ENCODE measurements at regions not wholly inside any gene's neighbourhood (a gene's known extent, or its start where the extent isn't known, plus 50 kb on each side); places are given as distances from the start of the nearest gene placed in this dataset.

DNA sequence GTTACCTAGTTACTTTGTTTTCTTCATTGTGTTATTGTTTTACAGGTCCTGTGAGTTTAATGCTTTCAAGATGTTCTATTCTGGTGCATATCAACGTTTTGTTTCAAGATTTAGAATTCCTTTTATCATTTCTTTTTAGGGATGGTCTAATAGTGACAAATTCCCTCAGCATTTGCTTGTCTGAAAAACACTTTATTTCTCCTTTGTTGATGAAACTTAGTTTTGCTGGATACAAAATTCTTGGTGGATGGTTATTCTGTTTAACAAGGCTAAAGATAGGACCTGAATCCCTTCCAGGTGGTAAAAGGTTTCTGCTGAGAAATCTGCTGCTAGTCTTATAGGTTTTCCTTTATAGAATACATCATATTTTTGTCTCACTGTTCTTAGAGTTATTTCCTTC is 102.3 kb downstream of the RND3 start:
- Histone ChIP-seq H3K36me3 (ENCODE audit: insufficient read depth, low read length) (no peaks in the 10 kb centered on the region), H3K4me2 (ENCODE audit: low read length) (no peak overlapping the region), H3K9ac (ENCODE audit: low read length) (no peak overlapping the region), H3K4me3 (ENCODE audit: low read depth, low read length, poor library complexity, severe bottlenecking) (no peak overlapping the region), H3K27ac (ENCODE audit: low read depth, low read length, poor library complexity, severe bottlenecking) (no peak overlapping the region), H3K27me3 (ENCODE audit: insufficient read depth, low read length) (no peaks in the 10 kb centered on the region), H3F3A (ENCODE audit: insufficient read depth, low read length) (no peaks in the 10 kb centered on the region), H3K9me3 (ENCODE audit: low read length) (no peaks in the 10 kb centered on the region), H3K9me2 (ENCODE audit: low read depth, low read length) (no peaks in the 10 kb centered on the region), H3K4me1 (ENCODE audit: insufficient read depth, low read length, severe bottlenecking) (no peaks in the 10 kb centered on the region), H3K79me2 (ENCODE audit: insufficient read depth, low read length) (no peaks in the 10 kb centered on the region), H4K20me1 (ENCODE audit: insufficient read depth, low read length) (no peaks in the 10 kb centered on the region), H2AFZ (ENCODE audit: low read length) (no peak overlapping the region)
- TF ChIP-seq, protein P1, sequence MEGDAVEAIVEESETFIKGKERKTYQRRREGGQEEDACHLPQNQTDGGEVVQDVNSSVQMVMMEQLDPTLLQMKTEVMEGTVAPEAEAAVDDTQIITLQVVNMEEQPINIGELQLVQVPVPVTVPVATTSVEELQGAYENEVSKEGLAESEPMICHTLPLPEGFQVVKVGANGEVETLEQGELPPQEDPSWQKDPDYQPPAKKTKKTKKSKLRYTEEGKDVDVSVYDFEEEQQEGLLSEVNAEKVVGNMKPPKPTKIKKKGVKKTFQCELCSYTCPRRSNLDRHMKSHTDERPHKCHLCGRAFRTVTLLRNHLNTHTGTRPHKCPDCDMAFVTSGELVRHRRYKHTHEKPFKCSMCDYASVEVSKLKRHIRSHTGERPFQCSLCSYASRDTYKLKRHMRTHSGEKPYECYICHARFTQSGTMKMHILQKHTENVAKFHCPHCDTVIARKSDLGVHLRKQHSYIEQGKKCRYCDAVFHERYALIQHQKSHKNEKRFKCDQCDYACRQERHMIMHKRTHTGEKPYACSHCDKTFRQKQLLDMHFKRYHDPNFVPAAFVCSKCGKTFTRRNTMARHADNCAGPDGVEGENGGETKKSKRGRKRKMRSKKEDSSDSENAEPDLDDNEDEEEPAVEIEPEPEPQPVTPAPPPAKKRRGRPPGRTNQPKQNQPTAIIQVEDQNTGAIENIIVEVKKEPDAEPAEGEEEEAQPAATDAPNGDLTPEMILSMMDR (IDR thresholded peaks at IDR 0.05; ENCODE audit: low read length): no peak
- TF ChIP-seq EZH2 (IDR thresholded peaks at IDR 0.05; ENCODE audit: borderline replicate concordance, low read length): no peak

DNA sequence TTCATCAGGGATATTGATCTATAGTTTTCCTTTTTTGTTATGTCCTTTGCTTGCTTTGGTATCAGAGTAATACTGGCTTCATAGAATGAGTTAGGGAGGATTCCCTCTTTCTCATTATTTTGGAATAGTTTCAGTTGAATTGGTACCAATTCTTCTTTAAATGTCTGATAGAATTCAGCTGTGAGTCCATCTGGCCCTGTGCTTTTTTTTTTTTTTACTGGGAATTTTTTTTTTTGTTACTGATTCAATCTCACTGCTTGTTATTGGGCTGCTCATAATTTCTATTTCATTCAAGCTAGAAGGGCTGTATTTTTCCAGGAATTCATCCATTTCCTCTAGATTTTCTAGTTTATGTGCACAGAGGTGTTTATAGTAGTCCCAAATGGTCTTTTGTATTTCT is 103.9 kb downstream of the RND3 start:
- no peak overlapping the region for H3K4me2 ChIP-seq (ENCODE audit: low read length)
- H3K27me3 ChIP-seq (ENCODE audit: insufficient read depth, low read length): no peaks in the 10 kb centered on the region
- H3K9me2 ChIP-seq (ENCODE audit: low read depth, low read length): no peaks in the 10 kb centered on the region
- H3K9ac ChIP-seq (ENCODE audit: low read length): no peak overlapping the region
- TF ChIP-seq, protein P1 (IDR thresholded peaks at IDR 0.05; ENCODE audit: low read length): no peak
- no peak for TF ChIP-seq EZH2 (IDR thresholded peaks at IDR 0.05; ENCODE audit: borderline replicate concordance, low read length)
- no peaks in the 10 kb centered on the region for H3K4me1 ChIP-seq (ENCODE audit: insufficient read depth, low read length, severe bottlenecking)
- H2AFZ ChIP-seq (ENCODE audit: low read length): no peak overlapping the region
- no peaks in the 10 kb centered on the region for H4K20me1 ChIP-seq (ENCODE audit: insufficient read depth, low read length)
- no peaks in the 10 kb centered on the region for H3K79me2 ChIP-seq (ENCODE audit: insufficient read depth, low read length)
- no peaks in the 10 kb centered on the region for H3K36me3 ChIP-seq (ENCODE audit: insufficient read depth, low read length)
- H3K27ac ChIP-seq (ENCODE audit: low read depth, low read length, poor library complexity, severe bottlenecking): no peak overlapping the region
- H3K4me3 ChIP-seq (ENCODE audit: low read depth, low read length, poor library complexity, severe bottlenecking): no peak overlapping the region
- H3K9me3 ChIP-seq (ENCODE audit: low read length): no peaks in the 10 kb centered on the region
- H3F3A ChIP-seq (ENCODE audit: insufficient read depth, low read length): no peaks in the 10 kb centered on the region

DNA sequence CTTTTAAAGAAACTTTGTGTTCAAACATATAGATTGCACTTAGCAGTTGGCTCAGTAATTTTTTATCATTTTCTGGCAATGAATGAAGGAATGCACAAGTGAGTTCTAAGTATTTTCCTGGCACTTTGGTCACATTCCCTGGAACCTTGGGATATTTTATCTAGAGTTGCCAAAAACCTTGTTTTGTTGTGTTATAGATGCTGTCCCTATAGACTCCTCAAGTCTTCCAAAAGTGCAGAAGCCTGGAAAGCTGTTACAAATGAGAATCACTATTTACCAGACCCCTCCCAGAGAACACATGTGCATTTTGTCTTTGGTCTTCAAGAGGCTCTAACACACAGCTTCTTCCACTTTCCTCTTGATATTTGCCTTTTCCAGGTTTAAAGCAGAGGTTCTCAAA is 108.3 kb downstream of the RND3 start:
- TF ChIP-seq, protein P1 (IDR thresholded peaks at IDR 0.05; ENCODE audit: low read length): no peak
- no peak for TF ChIP-seq EZH2 (IDR thresholded peaks at IDR 0.05; ENCODE audit: borderline replicate concordance, low read length)
- no peaks in the 10 kb centered on the region for H3K9me3 ChIP-seq (ENCODE audit: low read length)
- H3K9ac ChIP-seq (ENCODE audit: low read length): no peak overlapping the region
- H2AFZ ChIP-seq (ENCODE audit: low read length): no peak overlapping the region
- H3K4me3 ChIP-seq (ENCODE audit: low read depth, low read length, poor library complexity, severe bottlenecking): no peak overlapping the region
- no peaks in the 10 kb centered on the region for H3K79me2 ChIP-seq (ENCODE audit: insufficient read depth, low read length)
- H3K36me3 ChIP-seq (ENCODE audit: insufficient read depth, low read length): no peaks in the 10 kb centered on the region
- H3K9me2 ChIP-seq (ENCODE audit: low read depth, low read length): no peaks in the 10 kb centered on the region
- no peak overlapping the region for H3K4me2 ChIP-seq (ENCODE audit: low read length)
- no peaks in the 10 kb centered on the region for H3K27me3 ChIP-seq (ENCODE audit: insufficient read depth, low read length)
- H3K27ac ChIP-seq (ENCODE audit: low read depth, low read length, poor library complexity, severe bottlenecking): no peak overlapping the region
- H3F3A ChIP-seq (ENCODE audit: insufficient read depth, low read length): no peaks in the 10 kb centered on the region
- no peaks in the 10 kb centered on the region for H3K4me1 ChIP-seq (ENCODE audit: insufficient read depth, low read length, severe bottlenecking)
- H4K20me1 ChIP-seq (ENCODE audit: insufficient read depth, low read length): no peaks in the 10 kb centered on the region
